GM21576 (cell line): ENCODE measurements at regions not wholly inside any gene's neighbourhood (a gene's known extent, or its start where the extent isn't known, plus 50 kb on each side); places are given as distances from the start of the nearest gene placed in this dataset.
"Not testable (repeated sequence)": the region's sequence is repeated elsewhere in the genome, so short reads cannot be mapped to it uniquely, and the experiment has no call there.

Experiments
- ATAC-seq: cut with Tn5 transposase; IDR thresholded peaks from one replicate; pipeline ENCODE4 v1.9.1; 2021; ENCODE audit warnings: mild to moderate bottlenecking, moderate library complexity; ENCODE audit not compliant: unreplicated experiment

DNA sequence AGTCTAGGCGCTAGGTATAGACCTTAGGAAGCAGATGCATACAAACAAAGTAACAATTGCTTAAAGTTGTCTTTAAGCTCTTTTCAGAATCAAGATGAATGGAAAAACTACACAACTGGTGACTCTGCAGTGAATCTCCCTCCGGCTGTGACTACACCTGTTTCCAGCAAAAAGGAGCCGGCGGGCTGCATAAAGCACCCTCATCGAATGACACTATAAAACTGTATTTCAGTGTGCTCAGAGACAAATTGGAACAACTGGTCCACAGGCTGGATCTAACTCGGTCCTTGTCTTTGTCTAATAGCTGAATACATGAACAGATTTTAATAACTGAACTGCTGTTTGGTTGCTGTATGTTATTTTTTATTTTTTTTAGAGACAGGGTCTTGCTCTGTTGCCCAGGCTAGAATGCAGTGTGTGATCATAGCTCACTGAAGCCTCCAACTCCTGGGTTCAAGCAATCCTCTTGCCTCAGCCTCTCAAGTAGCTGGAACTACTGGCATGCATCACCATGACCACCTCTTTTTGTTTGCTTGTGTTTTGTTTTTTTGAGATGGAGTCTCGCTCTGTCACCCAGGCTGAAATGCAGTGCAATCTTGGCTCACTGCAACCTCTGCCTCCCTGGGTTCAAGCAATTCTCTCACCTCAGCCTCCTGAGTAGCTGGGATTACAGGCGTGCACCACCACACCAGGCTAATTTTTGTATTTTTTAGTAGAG, 64.2 kb upstream of the SVIL start:
- ATAC-seq, result no peak

- not testable (repeated sequence) for ATAC-seq
Measured at GRCh38 chr10:29696581-29696980, 61.8 kb upstream of the SVIL start.

GRCh38 chr10:29694121-29694520, 59.4 kb upstream of the SVIL start:
- no peak for ATAC-seq

DNA sequence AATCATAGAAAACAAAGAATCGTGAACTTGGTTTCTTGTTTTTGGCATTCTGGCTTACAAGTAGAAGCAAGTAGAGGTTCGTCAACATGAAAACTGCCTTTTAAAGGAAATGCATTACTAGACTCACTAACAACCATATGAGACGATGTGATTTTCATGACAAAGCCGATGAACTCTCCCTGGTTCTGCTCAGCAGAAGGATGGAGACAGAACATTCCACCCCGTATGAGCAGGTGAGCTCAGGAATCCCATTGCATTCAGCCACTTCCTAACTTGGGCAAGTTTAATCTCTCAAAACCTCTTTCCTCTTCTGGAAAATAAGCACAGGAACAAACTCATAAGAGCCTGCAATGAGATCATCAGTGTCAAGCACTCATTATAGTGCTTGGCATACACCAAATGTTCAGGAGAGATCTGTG, 57.4 kb upstream of the SVIL start:
- ATAC-seq, result no peak

DNA sequence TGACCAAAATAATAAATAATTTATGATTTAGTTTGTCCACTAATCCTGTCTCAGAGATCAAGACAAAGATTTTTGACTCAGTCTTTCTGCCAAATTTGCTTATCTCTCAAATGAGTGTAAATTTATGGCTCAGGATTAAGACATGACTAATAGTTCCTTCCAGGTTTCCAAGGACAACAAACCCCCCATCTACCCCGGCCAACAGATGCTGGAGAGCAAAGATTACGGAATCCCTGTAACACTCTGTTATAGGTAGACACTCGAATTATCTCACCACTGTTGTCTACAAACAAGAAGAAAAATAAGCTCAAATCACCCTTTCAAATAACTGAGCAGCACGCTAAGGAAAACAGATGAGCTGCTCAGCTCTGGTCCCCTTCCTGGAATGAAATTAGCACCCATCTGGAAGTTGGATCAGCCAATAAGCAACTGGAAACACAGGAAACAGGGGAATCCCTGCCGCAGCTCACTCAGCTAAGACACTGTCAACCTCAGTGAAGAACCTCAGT, 56.8 kb upstream of the SVIL start:
- no peak for ATAC-seq

GRCh38 chr10:29689001-29689400, 54.2 kb upstream of the SVIL start:
- ATAC-seq, result no peak

GRCh38 chr10:29688230-29688661, 53.5 kb upstream of the SVIL start:
- ATAC-seq, result no peak

- ATAC-seq, result no peak
Measured at GRCh38 chr10:29687421-29688164, 52.8 kb upstream of the SVIL start.

DNA sequence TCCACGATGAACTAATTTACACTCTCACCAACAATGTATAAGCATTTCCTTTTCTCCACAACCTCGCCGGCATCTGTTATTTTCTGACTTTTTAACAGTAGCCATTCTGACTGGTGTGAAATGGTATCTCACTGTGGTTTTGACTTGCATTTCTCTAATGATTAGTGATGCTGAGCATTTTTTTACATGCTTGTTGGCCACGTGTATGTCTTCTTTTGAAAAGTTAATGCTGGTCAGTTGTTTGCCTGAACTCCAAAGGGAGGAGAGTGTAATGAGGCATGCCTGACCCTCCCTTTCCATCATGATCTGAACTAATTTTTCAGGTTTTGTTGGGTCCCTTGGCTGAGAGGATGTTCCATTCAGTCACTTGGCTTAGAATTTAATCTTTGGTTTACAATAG, 50.7 kb upstream of the SVIL start:
- no peak for ATAC-seq
